Gastroesophageal sphincter (tissue), 3 donors: ENCODE measurements at regions not wholly inside any gene's neighbourhood (a gene's known extent, or its start where the extent isn't known, plus 50 kb on each side); places are given as distances from the start of the nearest gene placed in this dataset.

Source experiments
- CTCF ChIP-seq, 4 experiments: fragments of 200-600 bp in 2 of 4; fragments of 450-650 bp in 2 of 4; sonication (generic) in 1 of 4; IDR thresholded peaks; one replicate each; pipeline ENCODE4 v1.5.1; 2017 to 2019; ENCODE audit warnings: antibody characterized with exemption in 4 of 4, mild to moderate bottlenecking in 2 of 4, moderate library complexity in 2 of 4
- POLR2A ChIP-seq, 2 donors: fragments of 450-650 bp; IDR thresholded peaks; one replicate each; pipeline ENCODE4 v1.6.1; 2017; ENCODE audit warnings: antibody characterized with exemption in 2 of 2, mild to moderate bottlenecking in 2 of 2, moderate library complexity in 1 of 2
- POLR2AphosphoS5 ChIP-seq: sonication (generic); formaldehyde crosslinking; IDR thresholded peaks from one replicate; pipeline ENCODE4 v1.6.1; 2017; ENCODE audit warnings: antibody characterized with exemption

DNA sequence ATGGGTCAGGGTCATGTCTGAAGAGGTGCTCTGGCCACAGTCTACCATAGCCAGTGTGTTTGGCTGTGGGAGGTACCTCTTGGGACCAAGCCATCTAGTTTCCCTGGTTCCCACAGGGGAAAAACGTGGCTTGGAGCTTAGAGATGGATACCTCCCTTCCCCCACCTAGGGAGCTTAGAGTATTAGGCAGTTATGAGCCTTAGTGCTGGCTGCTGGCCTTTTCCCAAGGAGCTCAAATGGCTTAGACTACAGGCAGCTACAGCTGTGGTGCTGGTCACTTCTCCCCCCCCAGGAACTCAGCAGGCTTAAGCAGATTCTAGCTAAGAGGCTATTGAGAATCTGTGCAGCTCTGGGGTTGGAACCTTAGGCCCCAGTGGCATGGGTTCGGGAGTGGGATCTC is 591.2 kb downstream of the NSUN3 start:
- TF ChIP-seq CTCF (IDR thresholded peaks at IDR 0.05) (no peak), POLR2A (IDR thresholded peaks at IDR 0.05) (no peak), POLR2AphosphoS5 (no peak)
